ENCODE measurements at regions not wholly inside any gene's neighbourhood (a gene's known extent, or its start where the extent isn't known, plus 50 kb on each side); places are given as distances from the start of the nearest gene placed in this dataset.

DNA sequence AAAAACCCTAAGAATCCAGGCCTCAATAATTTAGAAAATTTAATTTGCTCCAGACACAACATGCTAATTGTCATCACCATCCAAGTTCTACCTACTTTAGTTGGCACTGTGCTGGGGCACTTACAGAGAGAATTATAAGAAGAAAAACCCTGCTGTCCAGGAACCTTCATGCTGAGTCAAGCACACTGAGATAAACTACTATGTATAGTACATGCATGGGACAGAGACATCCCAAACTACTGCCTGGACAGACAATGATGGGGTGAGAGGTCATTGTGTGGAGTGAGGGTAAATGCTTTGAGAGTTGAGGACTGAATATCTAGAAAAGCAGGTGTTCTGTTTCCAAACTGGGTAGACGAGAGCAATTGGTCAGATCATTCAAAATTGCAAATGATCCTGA lies 135.3 kb upstream of the CTTNBP2NL start:
- Histone ChIP-seq H4K20me1 (ENCODE audit: control insufficient read depth, insufficient read depth) (no peaks in the 10 kb centered on the region), H3K4me3 (no peak overlapping the region), H3K27ac (ENCODE audit: control insufficient read depth, insufficient read depth) (no peak overlapping the region), H2AFZ (ENCODE audit: control insufficient read depth, low read depth, low read length) (no peak overlapping the region), H3K4me1 (ENCODE audit: control insufficient read depth, insufficient read depth, low read length) (no peaks in the 10 kb centered on the region), H3K79me2 (ENCODE audit: control insufficient read depth, insufficient read depth, low read length) (no peaks in the 10 kb centered on the region), H3K4me2 (ENCODE audit: control insufficient read depth, insufficient read depth) (no peak overlapping the region), H3K9ac (ENCODE audit: control insufficient read depth, insufficient read depth, low read length) (no peak overlapping the region), H3K9me3 (replicated peaks; ENCODE audit: control insufficient read depth, insufficient read depth, low read length) (no peaks in the 10 kb centered on the region), H3K27me3 (replicated peaks in 1 of 2; ENCODE audit: control insufficient read depth in 2 of 2, insufficient read depth in 2 of 2, low read length in 1 of 2) (peaks cover 0 to 4% of the 10 kb centered on the region in 2 experiments; a peak in 3 of 4 replicates), H3K36me3 (ENCODE audit: control insufficient read depth in 2 of 2, insufficient read depth in 2 of 2, low read length in 1 of 2) (no peaks in the 10 kb centered on the region)
- RAD21 ChIA-PET (ENCODE audit: unreplicated experiment), result no interaction called here
- DNase-seq (ENCODE audit: low read depth, low spot score), result no peak
- no peak for FAIRE-seq
- in situ Hi-C loops (cut with MboI), result no loop called here
- BruUV-seq (replicated peaks), result no TSS peak
- SMC1A ChIA-PET (ENCODE audit: uncharacterized antibody, unreplicated experiment), result no interaction called here
- intact Hi-C loops (cut with micrococcal nuclease; ENCODE audit: unreplicated experiment), result no loop called here
- CTCF ChIA-PET, result no interaction called here
- POLR2A ChIA-PET, result no interaction called here
- TF ChIP-seq IKZF1 (conservative IDR thresholded peaks at IDR 0.05), result no peak
- TF ChIP-seq POLR2A (IDR thresholded peaks at IDR 0.05; ENCODE audit: low read depth, low read length), result no peak
- no peak for TF ChIP-seq SP1 (IDR thresholded peaks at IDR 0.05; ENCODE audit: low read depth, low read length)
- TF ChIP-seq, protein P1, sequence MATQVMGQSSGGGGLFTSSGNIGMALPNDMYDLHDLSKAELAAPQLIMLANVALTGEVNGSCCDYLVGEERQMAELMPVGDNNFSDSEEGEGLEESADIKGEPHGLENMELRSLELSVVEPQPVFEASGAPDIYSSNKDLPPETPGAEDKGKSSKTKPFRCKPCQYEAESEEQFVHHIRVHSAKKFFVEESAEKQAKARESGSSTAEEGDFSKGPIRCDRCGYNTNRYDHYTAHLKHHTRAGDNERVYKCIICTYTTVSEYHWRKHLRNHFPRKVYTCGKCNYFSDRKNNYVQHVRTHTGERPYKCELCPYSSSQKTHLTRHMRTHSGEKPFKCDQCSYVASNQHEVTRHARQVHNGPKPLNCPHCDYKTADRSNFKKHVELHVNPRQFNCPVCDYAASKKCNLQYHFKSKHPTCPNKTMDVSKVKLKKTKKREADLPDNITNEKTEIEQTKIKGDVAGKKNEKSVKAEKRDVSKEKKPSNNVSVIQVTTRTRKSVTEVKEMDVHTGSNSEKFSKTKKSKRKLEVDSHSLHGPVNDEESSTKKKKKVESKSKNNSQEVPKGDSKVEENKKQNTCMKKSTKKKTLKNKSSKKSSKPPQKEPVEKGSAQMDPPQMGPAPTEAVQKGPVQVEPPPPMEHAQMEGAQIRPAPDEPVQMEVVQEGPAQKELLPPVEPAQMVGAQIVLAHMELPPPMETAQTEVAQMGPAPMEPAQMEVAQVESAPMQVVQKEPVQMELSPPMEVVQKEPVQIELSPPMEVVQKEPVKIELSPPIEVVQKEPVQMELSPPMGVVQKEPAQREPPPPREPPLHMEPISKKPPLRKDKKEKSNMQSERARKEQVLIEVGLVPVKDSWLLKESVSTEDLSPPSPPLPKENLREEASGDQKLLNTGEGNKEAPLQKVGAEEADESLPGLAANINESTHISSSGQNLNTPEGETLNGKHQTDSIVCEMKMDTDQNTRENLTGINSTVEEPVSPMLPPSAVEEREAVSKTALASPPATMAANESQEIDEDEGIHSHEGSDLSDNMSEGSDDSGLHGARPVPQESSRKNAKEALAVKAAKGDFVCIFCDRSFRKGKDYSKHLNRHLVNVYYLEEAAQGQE (IDR thresholded peaks at IDR 0.05; ENCODE audit: low read depth, low read length), result no peak
- TF ChIP-seq ZNF24 (IDR thresholded peaks at IDR 0.05), result no peak
- no peak for TF ChIP-seq STAT1 (conservative IDR thresholded peaks at IDR 0.05)
- no peak for TF ChIP-seq CEBPB (IDR thresholded peaks at IDR 0.05; ENCODE audit: borderline replicate concordance in 1 of 2, low read depth in 2 of 2, low read length in 2 of 2)
- no peak for TF ChIP-seq ZNF207 (IDR thresholded peaks at IDR 0.05; ENCODE audit: borderline replicate concordance)
- no peak for TF ChIP-seq JUNB (IDR thresholded peaks at IDR 0.05)
- TF ChIP-seq, protein P2, sequence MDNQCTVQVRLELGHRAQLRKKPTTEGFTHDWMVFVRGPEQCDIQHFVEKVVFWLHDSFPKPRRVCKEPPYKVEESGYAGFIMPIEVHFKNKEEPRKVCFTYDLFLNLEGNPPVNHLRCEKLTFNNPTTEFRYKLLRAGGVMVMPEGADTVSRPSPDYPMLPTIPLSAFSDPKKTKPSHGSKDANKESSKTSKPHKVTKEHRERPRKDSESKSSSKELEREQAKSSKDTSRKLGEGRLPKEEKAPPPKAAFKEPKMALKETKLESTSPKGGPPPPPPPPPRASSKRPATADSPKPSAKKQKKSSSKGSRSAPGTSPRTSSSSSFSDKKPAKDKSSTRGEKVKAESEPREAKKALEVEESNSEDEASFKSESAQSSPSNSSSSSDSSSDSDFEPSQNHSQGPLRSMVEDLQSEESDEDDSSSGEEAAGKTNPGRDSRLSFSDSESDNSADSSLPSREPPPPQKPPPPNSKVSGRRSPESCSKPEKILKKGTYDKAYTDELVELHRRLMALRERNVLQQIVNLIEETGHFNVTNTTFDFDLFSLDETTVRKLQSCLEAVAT (IDR thresholded peaks at IDR 0.05), result no peak
- no peak for TF ChIP-seq BACH1 (IDR thresholded peaks at IDR 0.05; ENCODE audit: borderline replicate concordance)
- TF ChIP-seq, protein P3, sequence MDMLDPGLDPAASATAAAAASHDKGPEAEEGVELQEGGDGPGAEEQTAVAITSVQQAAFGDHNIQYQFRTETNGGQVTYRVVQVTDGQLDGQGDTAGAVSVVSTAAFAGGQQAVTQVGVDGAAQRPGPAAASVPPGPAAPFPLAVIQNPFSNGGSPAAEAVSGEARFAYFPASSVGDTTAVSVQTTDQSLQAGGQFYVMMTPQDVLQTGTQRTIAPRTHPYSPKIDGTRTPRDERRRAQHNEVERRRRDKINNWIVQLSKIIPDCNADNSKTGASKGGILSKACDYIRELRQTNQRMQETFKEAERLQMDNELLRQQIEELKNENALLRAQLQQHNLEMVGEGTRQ (IDR thresholded peaks at IDR 0.05; ENCODE audit: borderline replicate concordance, low read depth, low read length), result no peak
- no peak for TF ChIP-seq JUND (IDR thresholded peaks at IDR 0.05; ENCODE audit: low read depth, low read length)
- TF ChIP-seq RAD51 (IDR thresholded peaks at IDR 0.05), result no peak
- TF ChIP-seq NR2C1 (IDR thresholded peaks at IDR 0.05), result no peak
- TF ChIP-seq PAX5 (IDR thresholded peaks at IDR 0.05; ENCODE audit: borderline replicate concordance, low read depth, low read length), result no peak
- TF ChIP-seq NFYA (IDR thresholded peaks at IDR 0.05; ENCODE audit: borderline replicate concordance, low read depth, low read length), result no peak
- no peak for TF ChIP-seq POLR2AphosphoS5 (IDR thresholded peaks at IDR 0.05; ENCODE audit: low read length)
- TF ChIP-seq EED (IDR thresholded peaks at IDR 0.05; ENCODE audit: low read depth), result no peak
- WGBS (ENCODE audit: insufficient coverage, insufficient replicate concordance, low lambda C conversion rate, missing lambda C conversion rate), result 0% methylated on average over 1 of the region's 1 CpG
- no peak for ATAC-seq

All from GM12878 (cell line).